ENCODE measurements at regions not wholly inside any gene's neighbourhood (a gene's known extent, or its start where the extent isn't known, plus 50 kb on each side); places are given as distances from the start of the nearest gene placed in this dataset.

GRCh38 chr10:37700886-37701780, 156.3 kb downstream of the ZNF248 start:
- H3K4me1 ChIP-seq = no peaks in the 10 kb centered on the region
- H3K9me3 ChIP-seq = no peaks in the 10 kb centered on the region
- TF ChIP-seq, protein P1, sequence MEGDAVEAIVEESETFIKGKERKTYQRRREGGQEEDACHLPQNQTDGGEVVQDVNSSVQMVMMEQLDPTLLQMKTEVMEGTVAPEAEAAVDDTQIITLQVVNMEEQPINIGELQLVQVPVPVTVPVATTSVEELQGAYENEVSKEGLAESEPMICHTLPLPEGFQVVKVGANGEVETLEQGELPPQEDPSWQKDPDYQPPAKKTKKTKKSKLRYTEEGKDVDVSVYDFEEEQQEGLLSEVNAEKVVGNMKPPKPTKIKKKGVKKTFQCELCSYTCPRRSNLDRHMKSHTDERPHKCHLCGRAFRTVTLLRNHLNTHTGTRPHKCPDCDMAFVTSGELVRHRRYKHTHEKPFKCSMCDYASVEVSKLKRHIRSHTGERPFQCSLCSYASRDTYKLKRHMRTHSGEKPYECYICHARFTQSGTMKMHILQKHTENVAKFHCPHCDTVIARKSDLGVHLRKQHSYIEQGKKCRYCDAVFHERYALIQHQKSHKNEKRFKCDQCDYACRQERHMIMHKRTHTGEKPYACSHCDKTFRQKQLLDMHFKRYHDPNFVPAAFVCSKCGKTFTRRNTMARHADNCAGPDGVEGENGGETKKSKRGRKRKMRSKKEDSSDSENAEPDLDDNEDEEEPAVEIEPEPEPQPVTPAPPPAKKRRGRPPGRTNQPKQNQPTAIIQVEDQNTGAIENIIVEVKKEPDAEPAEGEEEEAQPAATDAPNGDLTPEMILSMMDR (IDR thresholded peaks at IDR 0.05; ENCODE audit: low read depth, low read length) = no peak
- H3K27me3 ChIP-seq = no peaks in the 10 kb centered on the region
- no peak overlapping the region for H3K4me3 ChIP-seq (ENCODE audit: low read depth, low read length)
- no peak for DNase-seq
- H3K36me3 ChIP-seq = no peaks in the 10 kb centered on the region

GRCh38 chr10:37687581-37687980, 169.8 kb downstream of the ZNF248 start:
- no peak for DNase-seq
- TF ChIP-seq, protein P1 (IDR thresholded peaks at IDR 0.05; ENCODE audit: low read depth, low read length) = no peak
- Histone ChIP-seq H3K4me1 (no peaks in the 10 kb centered on the region), H3K4me3 (ENCODE audit: low read depth, low read length) (no peak overlapping the region), H3K36me3 (no peaks in the 10 kb centered on the region), H3K27me3 (no peaks in the 10 kb centered on the region), H3K9me3 (no peaks in the 10 kb centered on the region)

GRCh38 chr10:37685741-37686683, 171.4 kb downstream of the ZNF248 start:
- Histone ChIP-seq H3K4me3 (ENCODE audit: low read depth, low read length) (no peak overlapping the region), H3K36me3 (no peaks in the 10 kb centered on the region), H3K4me1 (no peaks in the 10 kb centered on the region), H3K27me3 (no peaks in the 10 kb centered on the region), H3K9me3 (no peaks in the 10 kb centered on the region)
- no peak for DNase-seq
- TF ChIP-seq, protein P1 (IDR thresholded peaks at IDR 0.05; ENCODE audit: low read depth, low read length) = no peak

DNA sequence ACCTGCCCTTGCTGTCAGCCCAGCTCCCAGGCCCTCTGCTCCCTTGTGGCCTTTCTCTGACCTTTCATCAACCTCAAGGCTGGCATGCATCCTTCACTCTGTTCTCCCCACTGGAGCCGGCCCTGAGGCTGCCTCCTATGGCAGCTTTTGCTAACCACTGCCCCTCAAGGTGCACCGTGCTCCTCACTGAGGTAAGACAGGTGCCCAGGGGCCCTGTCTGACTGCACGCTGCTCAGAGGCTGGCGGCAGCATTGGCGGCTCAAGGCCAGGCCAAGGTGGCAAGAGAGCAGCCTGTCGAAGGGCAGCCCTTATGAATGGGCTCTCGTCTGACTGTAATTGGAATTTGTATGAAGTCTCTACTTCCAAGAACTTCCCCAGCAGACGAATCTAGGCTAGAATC, 172.6 kb downstream of the ZNF248 start:
- H3K36me3 ChIP-seq = no peaks in the 10 kb centered on the region
- DNase-seq = no peak
- TF ChIP-seq, protein P1 (IDR thresholded peaks at IDR 0.05; ENCODE audit: low read depth, low read length) = no peak
- no peak overlapping the region for H3K4me3 ChIP-seq (ENCODE audit: low read depth, low read length)
- H3K27me3 ChIP-seq = no peaks in the 10 kb centered on the region
- no peaks in the 10 kb centered on the region for H3K4me1 ChIP-seq
- no peaks in the 10 kb centered on the region for H3K9me3 ChIP-seq

DNA sequence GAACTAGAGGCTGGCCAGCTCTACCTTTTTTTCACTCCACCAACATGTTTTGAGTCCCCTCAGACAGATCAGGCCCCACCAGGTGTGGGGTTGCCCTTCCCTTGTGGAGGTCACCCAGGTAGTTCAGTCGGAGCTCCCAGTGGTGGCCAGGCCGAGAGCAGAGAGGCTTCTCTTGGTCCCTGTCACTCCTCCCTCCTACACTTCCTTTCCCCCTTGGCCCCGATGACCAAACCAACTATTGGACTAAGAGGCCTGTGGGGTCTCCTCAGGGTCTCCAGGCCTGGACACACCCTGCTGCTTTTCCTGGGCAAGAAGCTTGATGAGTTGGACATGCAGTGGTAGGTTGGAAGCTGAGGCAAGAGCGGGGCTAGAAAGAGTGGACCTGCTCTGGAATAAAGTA, 174.8 kb downstream of the ZNF248 start:
- TF ChIP-seq, protein P1 (IDR thresholded peaks at IDR 0.05; ENCODE audit: low read depth, low read length) = no peak
- Histone ChIP-seq H3K27me3 (no peaks in the 10 kb centered on the region), H3K4me1 (no peaks in the 10 kb centered on the region), H3K4me3 (ENCODE audit: low read depth, low read length) (no peak overlapping the region), H3K36me3 (no peaks in the 10 kb centered on the region), H3K9me3 (no peaks in the 10 kb centered on the region)
- no peak for DNase-seq
